ENCODE measurements at regions not wholly inside any gene's neighbourhood (a gene's known extent, or its start where the extent isn't known, plus 50 kb on each side); places are given as distances from the start of the nearest gene placed in this dataset.

GRCh38 chrX:10288373-10288975 lies 131.7 kb downstream of the CLCN4 start:
- DNase-seq: no peak

- DNase-seq: no peak
These were observed 139.8 kb downstream of the CLCN4 start for GRCh38 chrX:10296576-10296975.

- DNase-seq: peak; percentile 10
These were observed 153.7 kb downstream of the CLCN4 start for GRCh38 chrX:10310511-10310910.

- DNase-seq: no peak
These were observed 157.8 kb downstream of the CLCN4 start for GRCh38 chrX:10314530-10315104.

- DNase-seq: no peak
These were observed 168.8 kb downstream of the CLCN4 start for GRCh38 chrX:10325611-10326010.

GRCh38 chrX:10326578-10326977 lies 169.8 kb downstream of the CLCN4 start:
- no peak for DNase-seq

GRCh38 chrX:10327651-10328050 lies 170.9 kb downstream of the CLCN4 start:
- DNase-seq: no peak

GRCh38 chrX:10329984-10330383 lies 173.2 kb downstream of the CLCN4 start:
- no peak for DNase-seq

GRCh38 chrX:10341309-10341708 lies 184.5 kb downstream of the CLCN4 start:
- DNase-seq: peak; percentile 21

- no peak for DNase-seq
These were observed 193.4 kb downstream of the CLCN4 start for GRCh38 chrX:10350221-10350620.

GRCh38 chrX:10350981-10351380 lies 194.2 kb downstream of the CLCN4 start:
- DNase-seq: no peak

GRCh38 chrX:10352536-10352935 lies 195.8 kb downstream of the CLCN4 start:
- no peak for DNase-seq

- no peak for DNase-seq
These were observed 200.2 kb downstream of the CLCN4 start for GRCh38 chrX:10356979-10357378.

- DNase-seq: no peak
These were observed 202.2 kb downstream of the CLCN4 start for GRCh38 chrX:10358958-10359357.

- no peak for DNase-seq
These were observed 203.3 kb downstream of the CLCN4 start for GRCh38 chrX:10360116-10360515.

GRCh38 chrX:10365532-10366265 lies 208.9 kb downstream of the CLCN4 start:
- DNase-seq: no peak

GRCh38 chrX:10367406-10367805 lies 210.6 kb downstream of the CLCN4 start:
- no peak for DNase-seq

GRCh38 chrX:10370976-10371375 lies 214.2 kb downstream of the CLCN4 start:
- no peak for DNase-seq

GRCh38 chrX:10377427-10377826 lies 220.7 kb downstream of the CLCN4 start:
- no peak for DNase-seq

- no peak for DNase-seq
These were observed 223.1 kb downstream of the CLCN4 start for GRCh38 chrX:10379878-10380277.

GRCh38 chrX:10380300-10380699 lies 223.5 kb downstream of the CLCN4 start:
- no peak for DNase-seq

- DNase-seq: no peak
These were observed 224.4 kb downstream of the CLCN4 start for GRCh38 chrX:10381193-10381592.

GRCh38 chrX:10387011-10387410 lies 230.2 kb downstream of the CLCN4 start:
- no peak for DNase-seq

GRCh38 chrX:10390187-10390586 lies 230.2 kb downstream of the MID1 start:
- no peak for DNase-seq

- DNase-seq: no peak
These were observed 227.1 kb downstream of the MID1 start for GRCh38 chrX:10393241-10393640.
